VCaP (cell line): ENCODE measurements at regions not wholly inside any gene's neighbourhood (a gene's known extent, or its start where the extent isn't known, plus 50 kb on each side); places are given as distances from the start of the nearest gene placed in this dataset.

ENCODE experiments used
- H3K27ac ChIP-seq: fragments of 450-650 bp; 2 replicates; pipeline ENCODE4 v1.5.1; 2017
- CTCF ChIP-seq: fragments of 450-650 bp; conservative IDR thresholded peaks from 2 replicates; pipeline ENCODE4 v1.5.1; 2017; ENCODE audit warnings: mild to moderate bottlenecking, moderate library complexity

- H3K27ac ChIP-seq, result no peak overlapping the region
- no peak for TF ChIP-seq CTCF
Observed at GRCh38 chr10:53574024-53574423, 801.4 kb upstream of the MBL2 start.

DNA sequence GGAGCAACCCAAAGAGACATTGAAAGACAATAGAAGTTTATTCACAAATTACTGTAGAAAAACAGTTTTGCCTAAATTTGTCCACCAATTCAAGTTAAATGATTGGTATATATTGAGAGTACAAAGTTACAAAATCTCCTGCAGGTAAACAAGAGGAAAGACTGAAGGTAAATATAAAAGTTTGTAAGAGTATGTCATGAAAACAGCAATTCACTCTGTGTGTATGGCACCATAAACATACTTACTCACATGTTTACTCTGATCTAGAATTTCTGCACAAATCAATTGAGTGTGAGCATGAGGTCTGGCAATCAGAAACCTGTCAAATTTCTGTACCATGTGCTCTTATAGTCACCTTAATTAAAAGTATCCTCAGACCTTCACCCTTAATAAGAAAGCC is 800.9 kb upstream of the MBL2 start:
- no peak for TF ChIP-seq CTCF
- H3K27ac ChIP-seq, result no peak overlapping the region

GRCh38 chr10:53572799-53573198 is 800.2 kb upstream of the MBL2 start:
- TF ChIP-seq CTCF, result no peak
- no peak overlapping the region for H3K27ac ChIP-seq

DNA sequence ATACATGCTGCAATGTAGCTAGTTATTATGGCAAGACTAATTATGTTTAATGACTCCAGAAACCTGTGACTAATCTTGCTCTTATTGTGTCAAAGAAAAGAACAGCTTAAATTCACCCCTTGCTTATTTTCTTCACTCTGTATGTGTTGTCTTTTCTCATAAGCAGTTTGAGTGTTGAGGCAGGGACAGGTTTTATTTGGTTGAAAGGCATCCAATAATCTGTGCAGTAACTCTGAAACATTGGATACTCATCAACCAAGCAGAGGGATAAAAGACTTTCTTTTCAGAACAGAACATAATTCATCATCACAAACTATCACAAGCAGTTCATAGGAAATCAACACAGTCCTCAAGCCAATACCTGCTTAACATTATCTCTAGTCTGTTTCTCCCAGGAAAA is 797.6 kb upstream of the MBL2 start:
- TF ChIP-seq CTCF, result no peak
- no peak overlapping the region for H3K27ac ChIP-seq

GRCh38 chr10:53569455-53569854 is 796.9 kb upstream of the MBL2 start:
- H3K27ac ChIP-seq, result no peak overlapping the region
- no peak for TF ChIP-seq CTCF

GRCh38 chr10:53548664-53549063 is 776.1 kb upstream of the MBL2 start:
- no peak overlapping the region for H3K27ac ChIP-seq
- no peak for TF ChIP-seq CTCF

DNA sequence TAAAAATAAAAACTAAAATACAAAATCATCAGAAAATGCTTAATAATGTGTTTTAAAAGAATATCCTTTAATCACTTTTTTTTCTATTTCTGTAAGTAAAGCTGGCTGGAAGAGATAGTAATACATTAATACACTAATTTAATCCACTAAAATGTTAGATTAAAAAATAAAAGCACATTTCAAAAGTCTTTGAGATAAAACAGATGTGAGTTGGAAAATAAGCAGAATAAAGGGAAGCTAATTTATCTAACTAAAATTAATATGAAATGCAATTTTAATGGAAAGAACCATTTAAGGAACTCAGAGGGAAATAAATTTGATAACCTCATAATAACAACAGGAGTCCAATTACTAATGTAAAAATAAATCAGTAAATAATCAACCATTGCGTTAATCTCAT is 774.8 kb upstream of the MBL2 start:
- H3K27ac ChIP-seq, result no peak overlapping the region
- TF ChIP-seq CTCF, result no peak

GRCh38 chr10:53543410-53543809 is 770.8 kb upstream of the MBL2 start:
- no peak overlapping the region for H3K27ac ChIP-seq
- TF ChIP-seq CTCF, result no peak
